Activated CD8-positive, alpha-beta memory T cell treated with anti-CD3 and anti-CD28 coated beads, Interleukin-2, amount 50 U/mL, for 48 hours (primary cell): ENCODE measurements at regions not wholly inside any gene's neighbourhood (a gene's known extent, or its start where the extent isn't known, plus 50 kb on each side); places are given as distances from the start of the nearest gene placed in this dataset.

Source experiments
- DNase-seq: peaks from one replicate; pipeline ENCODE4 v3.0.0-alpha.2; 2020

DNA sequence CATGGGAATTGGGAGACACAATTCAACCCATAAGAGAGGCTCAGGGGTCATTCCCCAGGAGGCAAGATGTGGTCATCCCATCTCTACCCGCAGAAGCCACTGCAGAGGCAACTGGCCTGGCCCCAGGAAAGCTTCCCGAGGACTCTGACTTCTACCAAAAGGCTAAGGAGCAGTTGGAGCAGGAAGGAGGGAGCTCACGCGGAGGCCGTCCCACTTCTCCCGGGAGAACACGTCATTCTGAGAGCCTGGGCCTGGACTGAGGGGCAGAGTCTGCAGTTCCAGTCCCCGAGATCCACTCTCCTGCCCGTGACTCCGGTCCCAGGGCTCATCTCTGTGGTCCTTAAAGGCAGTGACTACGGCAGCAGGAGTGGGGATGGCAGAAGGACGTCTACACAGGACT, 69.0 kb upstream of the TAF1B start:
- DNase-seq = no peak

DNA sequence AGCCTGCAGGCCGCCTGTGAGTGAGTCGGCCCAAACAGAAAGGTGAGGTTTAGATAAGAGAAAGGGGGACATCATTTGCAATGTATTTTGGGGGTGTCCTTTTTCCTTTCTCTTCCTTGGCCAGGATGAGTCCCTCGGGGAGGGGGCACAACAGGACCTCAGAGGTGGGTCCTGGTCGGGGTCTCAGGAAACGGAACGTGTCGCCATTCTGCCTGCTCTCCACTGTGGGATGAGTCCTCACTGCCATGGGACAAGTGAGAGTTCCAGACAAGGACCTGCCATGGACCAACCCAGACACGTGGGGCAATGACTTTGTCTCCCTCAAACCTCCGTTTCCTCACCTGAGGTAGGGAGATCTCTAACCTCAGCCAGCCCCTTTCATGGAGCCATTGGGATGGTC, 67.9 kb upstream of the TAF1B start:
- DNase-seq = no peak

DNA sequence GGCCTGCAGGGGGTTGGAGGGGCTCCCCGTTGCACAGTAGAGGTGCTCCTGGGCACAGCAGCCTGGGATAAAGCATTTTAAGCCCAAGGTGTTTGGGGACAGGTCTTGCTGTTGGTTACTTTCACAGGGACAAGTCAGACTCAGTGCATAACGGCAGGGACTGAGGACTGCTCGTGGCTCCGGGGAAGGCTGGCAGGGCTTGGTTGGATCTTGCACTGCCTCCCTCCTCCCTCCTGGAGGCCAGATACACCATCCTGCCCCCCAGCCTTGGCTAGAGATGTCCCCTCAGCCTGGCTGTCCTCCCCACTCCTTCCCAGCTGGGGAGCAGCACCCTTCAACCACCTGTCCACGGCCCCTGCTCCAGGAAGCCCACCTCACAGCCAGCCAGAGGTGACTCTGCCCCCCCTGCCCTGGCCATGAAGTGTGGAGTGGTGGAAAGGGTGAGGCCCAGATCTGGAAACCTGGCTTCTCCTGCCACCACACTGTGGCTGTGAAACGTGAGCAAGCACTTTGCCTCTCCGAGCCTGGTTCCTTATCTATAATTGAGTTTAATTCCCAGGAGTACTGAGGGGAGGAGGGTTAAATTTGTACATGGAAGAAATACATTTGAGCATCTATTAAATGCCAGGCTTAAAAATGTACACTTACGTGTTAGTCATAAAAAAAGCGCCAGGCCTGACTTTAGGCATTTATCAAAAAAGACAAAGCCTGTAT, 67.1 kb upstream of the TAF1B start:
- no peak for DNase-seq

DNA sequence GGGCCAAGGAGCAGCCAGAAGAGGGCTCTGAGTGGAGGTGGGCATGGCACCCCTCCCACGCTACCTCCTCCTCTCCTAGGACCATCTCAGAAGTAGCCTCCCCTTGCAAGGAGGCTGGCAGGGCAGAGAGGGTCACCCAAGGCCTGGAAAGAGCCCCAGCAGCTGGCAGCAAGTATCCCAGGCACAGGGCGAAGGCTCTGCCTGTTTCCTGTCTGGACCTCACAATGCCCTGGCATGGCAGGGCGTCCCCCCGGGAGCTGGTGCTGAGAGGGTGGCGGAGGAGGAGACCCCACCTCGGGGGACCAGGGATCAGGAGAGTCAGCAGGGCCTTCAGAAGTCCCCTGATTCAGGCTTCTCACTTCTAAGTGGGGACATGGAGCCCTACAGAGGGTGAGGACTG, 66.2 kb upstream of the TAF1B start:
- DNase-seq = no peak

DNA sequence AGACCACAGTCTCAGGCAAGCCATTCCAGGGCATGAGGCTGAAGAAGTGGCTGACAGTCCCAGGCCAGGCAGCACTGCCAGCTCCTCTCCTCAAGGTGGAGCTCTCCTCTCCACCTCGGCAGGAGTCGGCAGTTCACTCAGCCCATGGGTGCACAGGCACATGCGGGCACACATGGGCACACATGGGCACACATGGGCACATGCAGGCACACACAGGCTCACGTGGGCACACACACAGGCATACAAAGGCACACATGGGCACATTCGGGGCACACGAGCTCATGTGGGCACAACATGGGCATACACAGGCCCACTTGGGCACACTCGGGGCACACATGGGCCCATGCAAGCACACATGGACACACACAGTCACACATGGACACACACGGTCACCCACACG, 65.3 kb upstream of the TAF1B start:
- no peak for DNase-seq

DNA sequence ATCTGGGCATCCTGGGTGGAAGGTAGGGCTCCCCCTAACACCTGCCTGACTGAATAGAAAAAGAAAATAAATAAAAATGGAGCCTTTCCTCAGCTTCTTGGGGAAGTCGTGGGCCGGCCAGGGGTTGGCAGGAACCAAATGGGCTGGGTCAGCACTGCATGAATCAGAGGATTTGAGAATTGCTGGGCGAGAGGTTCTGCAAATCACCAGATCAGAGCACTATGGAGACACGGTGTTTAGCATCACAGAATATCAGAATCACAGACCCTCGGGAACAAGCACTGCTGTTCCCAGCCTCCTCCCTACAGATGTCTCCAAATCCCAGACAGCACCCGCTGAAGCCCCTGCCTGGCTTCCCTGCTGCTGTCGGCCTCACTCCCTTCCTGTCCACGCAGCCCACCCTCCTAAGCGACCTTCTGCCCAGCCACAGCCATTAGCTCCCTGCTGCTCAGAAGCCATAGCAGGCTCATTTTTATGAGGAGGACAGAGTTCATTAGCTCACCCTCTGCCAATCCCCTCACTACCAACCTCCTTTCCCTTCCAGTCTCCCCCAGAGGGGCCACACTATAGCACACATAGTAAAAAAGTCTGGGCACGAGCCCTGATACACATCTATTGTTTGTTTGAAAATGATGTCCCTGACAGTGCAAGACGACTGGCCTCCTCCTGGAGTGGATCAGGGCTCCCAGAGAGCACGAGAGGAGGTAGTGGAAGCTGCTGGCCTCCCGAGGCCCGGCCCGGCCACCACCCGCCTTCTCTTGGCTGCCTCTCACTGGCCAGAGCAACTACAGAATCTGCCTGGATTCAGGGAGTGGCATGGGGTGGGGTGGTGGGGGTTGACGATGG, 64.6 kb upstream of the TAF1B start:
- DNase-seq = no peak

DNA sequence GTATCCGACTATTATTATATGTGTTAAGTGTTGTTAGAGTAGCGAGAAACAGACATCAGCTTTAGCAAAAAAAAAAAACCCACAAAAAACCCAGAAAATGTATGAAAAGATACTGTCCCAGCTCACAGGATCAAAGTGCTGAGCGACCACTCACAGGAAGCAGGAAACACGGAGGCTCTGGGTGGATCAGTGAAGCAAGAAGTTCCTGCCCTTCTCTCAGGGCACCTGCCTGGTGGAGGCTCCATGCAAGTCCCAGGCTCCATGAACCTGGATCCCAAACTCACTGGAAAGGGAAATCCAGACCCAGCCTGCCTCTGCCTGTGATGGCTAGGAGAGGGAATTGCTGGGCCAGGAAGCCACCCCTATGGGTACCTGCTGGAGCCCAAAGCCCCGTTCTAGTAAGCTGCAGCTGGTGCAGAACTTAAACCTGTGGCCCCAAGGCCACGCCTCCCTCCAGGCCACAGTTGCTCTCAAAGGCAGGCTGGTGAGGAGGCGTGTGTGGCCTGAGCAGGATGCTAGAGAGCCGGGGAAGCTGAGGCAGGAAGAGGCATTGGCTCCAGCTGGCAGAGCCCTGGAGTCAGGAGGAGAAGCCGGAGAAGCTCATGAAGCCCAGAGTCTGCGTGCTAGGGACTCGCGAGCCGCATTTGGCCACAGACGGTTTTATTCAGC, 63.5 kb upstream of the TAF1B start:
- peak; percentile 77 for DNase-seq

DNA sequence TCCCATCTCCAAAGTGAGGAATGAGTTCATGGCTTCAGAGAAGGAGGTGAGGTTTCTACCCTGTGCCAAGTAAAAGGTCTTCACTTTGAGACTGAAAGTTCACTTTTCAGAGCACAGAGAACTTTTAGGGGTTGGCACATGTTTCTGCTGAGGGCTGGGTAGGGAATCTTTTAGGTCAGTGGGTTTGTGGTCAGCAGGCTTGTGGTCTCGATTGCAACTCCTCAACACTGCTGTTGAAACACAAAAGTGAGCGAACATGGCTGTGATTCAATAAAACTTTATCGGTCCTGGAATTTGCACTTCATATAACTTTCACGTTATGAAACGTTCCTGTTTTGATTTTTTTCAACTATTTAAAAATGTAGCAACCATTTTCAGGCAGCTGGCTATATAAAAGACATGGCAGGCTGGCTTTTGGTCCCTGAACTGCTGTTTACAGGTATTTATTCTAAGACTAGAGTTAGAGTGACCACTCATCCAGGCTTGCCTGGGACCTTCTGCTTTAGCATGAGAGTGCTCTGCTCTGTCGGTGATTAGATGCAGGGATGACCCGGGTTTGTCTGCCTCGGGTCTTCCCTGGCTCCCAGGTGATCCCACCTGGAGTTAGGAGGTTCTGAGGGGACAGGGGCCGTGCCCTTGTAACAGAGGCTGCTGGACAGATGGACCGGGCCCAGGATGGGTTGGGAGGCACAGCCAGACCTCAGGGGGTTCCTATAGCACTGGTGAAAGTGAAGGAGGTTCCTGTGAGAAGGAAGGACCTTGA, 62.7 kb upstream of the TAF1B start:
- DNase-seq = no peak

DNA sequence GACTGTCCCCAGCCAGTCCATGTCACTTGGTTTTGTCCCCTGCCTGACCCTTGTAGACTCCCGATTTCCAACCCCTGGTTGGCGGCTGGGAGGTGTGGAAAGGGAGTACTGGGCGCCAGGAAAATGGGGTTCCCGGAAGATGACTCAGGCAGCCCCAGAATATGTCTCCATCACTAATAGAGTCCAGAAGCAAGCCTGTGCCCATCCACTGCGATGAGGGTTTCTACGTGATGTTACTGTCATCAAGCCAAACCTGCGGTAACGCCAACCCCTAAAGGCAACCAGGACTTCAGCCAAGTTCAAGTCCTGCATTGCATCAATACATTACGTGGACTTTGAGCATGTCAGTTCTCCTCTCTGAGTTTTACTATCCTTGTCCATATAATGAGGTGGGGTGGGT, 62.0 kb upstream of the TAF1B start:
- no peak for DNase-seq

DNA sequence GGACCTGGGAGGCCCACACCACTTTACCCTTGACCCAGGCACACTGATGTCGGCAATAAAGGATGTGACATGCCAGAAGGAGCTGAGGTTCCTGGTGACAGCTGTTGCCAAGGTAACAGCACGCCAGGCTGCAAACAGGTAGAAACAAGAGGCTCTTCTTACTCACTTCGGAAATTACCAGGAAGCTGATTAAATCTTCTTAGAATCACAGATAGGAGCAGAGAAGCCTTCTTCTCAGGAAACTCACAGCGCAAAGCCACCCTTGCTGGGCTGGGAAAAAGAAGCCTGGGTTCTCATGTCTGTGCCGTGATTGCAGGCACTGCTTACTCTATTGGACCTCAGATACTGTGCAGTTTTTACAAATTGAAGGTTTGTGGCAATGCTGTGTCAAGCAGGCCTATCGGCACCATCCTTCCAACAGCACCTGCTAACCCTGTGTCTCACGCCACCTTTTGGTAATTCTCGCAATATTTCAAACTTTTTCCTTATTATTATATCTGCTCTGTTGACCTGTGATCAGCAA, 61.0 kb upstream of the TAF1B start:
- peak; percentile 77 for DNase-seq

DNA sequence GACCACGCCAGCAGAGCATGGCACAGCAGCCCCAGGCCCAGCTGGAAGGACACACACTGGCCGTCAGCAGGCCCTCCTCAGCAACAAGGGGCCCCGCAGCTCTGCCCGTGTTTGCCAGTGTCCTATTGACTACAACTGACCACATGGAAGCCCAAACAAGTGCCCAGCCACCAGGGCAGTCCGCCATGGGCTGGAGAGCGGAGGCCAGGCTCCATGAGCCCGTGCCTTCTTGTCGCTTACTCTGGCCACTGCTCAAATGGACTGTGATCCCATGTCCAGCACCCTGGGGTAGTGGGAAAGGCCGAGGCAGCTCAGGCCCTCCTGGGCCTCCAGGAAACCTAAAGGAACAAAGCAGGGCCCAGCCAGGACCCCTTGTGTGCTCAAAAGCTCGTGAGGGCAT, 53.9 kb upstream of the TAF1B start:
- no peak for DNase-seq

DNA sequence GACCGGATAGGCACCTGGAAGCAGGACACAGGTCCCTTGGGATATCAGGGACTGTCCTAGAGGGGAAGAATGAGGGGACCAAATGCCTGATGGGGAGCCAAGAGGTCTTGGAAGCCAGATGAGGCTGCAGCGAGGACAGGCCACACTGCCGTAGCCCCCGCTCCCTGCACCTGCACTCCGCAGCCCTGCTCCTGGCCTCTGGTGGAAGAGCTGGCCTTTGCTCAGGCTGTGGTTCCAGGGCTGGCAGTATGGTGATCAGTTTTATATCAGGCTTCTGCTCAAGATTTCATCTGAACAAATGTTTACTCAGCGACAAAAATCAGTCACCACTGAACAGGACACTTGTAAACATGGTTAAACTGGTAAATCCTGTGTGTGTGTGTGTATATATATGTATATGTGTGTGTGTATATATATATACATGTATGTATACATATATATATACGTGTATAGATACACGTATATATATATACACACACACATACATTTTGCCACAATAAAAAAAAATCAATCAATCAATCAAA, 52.5 kb upstream of the TAF1B start:
- no peak for DNase-seq

DNA sequence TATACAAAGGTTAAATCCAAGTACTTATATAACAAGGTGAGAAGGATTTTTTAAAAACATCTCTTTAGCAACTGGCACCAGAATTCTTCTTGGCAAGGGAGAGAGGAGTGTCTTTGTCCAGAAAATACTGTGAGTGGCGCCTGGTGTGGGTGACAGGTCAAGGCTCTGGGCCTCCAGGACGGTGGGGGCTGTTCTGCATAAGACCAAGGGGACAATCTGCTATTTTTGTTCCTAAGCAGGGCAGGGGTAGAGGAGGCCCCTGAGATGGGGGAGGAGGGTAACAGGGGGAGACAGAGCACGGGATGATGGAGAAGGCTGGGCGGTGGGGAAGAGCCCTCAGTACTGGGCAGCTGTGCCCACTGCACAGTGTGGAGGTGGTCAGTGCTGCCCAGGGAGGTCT, 51.6 kb upstream of the TAF1B start:
- DNase-seq = no peak

DNA sequence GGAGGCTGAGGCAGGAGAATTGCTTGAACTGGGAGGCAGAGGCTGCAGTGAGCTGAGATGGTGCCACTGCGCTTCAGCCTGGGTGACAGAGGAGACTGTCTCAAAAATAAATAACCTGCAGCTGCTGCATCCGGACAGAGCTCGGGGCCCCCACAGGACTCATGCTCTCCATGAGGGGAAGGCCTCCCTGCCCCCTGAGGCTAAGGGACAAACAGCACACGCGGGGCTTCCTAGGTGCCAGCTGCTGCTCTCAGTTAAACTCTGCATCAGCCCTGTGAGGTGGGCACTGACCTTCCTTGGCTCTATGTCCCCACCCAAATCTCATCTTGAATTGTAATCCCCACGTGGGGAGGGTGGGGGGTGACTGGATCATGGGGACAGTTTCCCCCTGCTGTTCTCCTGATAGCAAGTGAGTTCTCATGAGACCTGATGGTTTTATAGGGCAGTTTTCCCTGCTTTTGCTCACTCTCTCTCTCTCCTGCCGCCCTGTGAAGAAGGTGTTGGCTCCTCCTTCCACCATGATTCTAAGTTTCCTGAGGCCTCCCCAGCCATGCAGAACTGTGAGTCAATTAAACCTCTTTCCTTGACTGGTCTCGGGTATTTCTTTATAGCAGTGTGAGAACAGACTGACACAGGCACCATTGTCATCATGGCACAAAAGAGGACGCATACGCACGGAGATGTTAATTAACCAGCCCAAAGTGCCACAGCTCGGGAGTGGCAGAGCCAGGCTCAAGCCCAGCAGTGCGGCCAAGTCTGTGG, 49.9 kb upstream of the TAF1B start:
- no peak for DNase-seq
